HT1080 (cell line): ENCODE measurements at regions not wholly inside any gene's neighbourhood (a gene's known extent, or its start where the extent isn't known, plus 50 kb on each side); places are given as distances from the start of the nearest gene placed in this dataset.
A peak's percentile ranks its signal among the peaks of the same experiment; 100 is the strongest.
"Not testable (repeated sequence)": the region's sequence is repeated elsewhere in the genome, so short reads cannot be mapped to it uniquely, and the experiment has no call there.

Experiments
- DNase-seq: peaks from one replicate; pipeline ENCODE4 v3.0.0-alpha.2; 2015; ENCODE audit warnings: low read depth

- no peak for DNase-seq
Observed at GRCh38 chr4:151459375-151459774, 50.4 kb downstream of the FHIP1A start.

DNA sequence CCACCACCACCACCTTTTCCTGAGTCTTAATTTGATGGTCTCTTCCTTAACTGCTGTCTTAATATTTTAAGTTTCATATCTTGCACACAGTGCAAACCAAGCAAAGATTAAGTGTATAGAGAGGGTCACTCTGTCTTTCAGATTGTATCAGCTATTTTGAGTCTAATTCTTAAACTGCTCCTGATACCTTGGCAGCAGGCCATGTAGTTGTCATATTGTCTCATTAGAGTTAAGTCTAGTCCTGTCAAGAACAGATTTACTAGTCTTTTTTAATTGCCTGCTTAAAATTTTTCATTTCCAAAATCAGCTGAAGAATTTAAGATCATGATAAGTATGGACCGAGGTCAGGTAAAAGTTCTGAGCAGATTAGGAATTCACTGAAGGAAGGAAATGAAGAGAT lies 51.5 kb downstream of the FHIP1A start:
- DNase-seq = no peak

GRCh38 chr4:151462554-151462953 lies 53.6 kb downstream of the FHIP1A start:
- no peak for DNase-seq

GRCh38 chr4:151468715-151469696 lies 60.0 kb downstream of the FHIP1A start:
- DNase-seq = peak; percentile 62

- no peak for DNase-seq
Observed at GRCh38 chr4:151469970-151470369, 61.0 kb downstream of the FHIP1A start.

DNA sequence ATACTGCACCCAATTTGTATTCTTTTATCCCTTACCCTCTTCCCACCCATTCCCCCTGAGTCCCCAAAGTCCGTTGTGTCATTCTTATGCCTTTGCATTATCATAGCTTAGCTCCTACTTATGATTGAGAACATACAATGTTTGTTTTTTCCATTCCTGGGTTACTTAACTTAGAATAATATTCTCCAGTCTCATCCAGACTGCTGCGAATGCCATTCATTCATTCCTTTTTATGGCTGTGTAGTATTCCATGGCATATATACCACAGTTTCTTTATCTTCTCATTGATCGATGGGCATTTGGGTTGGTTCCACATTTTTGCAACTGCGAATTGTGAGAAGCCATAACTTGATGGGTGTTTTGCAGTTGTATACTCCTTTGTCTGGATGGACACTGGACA lies 62.8 kb downstream of the FHIP1A start:
- DNase-seq = no peak

- DNase-seq = no peak
Observed at GRCh38 chr4:151472297-151472696, 63.3 kb downstream of the FHIP1A start.

GRCh38 chr4:151472711-151473110 lies 63.7 kb downstream of the FHIP1A start:
- DNase-seq = no peak

DNA sequence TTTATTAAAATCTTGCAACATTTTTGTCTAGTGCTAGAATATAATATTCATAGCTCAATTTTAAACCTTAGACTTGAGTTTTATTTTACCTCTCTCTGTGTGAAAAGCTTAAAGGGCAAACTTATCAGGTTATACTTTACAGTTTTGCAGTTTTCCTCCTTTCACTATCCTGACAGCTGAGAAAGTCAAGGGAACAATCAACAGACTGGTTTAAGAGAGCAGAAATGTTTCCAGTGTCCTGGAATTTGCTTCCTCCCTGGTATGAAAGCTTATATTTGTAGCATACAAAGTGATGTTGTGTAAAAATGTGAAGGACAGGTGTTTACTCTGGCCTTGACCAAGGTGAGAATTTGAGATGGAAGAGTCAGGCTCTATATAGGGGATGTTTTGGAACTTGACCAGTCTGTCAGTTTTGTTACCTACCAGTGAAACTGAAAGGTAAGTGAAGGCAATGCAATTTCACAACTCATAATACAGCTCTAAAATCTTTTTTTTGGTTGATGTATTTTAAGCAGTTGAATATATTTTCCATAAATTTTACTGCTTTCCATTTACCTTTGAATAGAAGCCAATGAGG lies 64.6 kb downstream of the FHIP1A start:
- DNase-seq = no peak

DNA sequence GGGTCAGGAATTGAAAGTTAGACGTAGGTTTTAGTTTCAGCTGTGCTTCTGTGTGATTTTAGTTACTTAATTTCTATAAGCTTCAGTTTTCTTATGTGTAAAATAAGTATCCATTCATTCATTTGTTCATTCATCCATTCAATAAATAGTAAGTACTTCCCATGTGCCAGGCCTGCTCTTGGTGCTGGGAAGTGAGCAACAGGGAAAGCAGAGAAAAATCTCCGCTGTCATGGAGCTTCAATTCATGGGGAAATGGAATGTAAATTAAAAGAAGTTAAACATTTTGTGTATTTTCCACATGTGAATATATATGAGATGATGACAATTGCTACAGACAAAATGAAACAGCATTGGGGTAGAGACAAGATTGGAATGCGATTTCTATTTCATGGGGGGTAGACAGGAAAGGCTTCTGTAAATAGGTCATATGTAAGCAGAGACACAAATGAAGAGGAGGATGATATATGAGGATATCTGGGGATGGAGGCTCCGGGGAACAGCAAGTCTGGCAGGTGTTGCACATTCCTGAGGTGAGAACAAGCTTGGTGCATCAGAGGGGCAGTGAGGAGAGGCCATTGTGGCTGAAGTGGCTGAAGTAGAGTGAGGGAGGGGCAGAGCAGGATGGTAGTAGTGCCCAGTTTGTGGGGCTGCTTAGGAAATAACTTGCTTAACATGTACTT lies 66.2 kb downstream of the FHIP1A start:
- peak; percentile 18 for DNase-seq

GRCh38 chr4:151481813-151482212 lies 72.8 kb downstream of the FHIP1A start:
- no peak for DNase-seq

- DNase-seq = peak; percentile 88
Observed at GRCh38 chr4:151484396-151485102, 75.6 kb downstream of the FHIP1A start.

GRCh38 chr4:151485541-151486131 lies 76.7 kb downstream of the FHIP1A start:
- DNase-seq = peak; percentile 49

DNA sequence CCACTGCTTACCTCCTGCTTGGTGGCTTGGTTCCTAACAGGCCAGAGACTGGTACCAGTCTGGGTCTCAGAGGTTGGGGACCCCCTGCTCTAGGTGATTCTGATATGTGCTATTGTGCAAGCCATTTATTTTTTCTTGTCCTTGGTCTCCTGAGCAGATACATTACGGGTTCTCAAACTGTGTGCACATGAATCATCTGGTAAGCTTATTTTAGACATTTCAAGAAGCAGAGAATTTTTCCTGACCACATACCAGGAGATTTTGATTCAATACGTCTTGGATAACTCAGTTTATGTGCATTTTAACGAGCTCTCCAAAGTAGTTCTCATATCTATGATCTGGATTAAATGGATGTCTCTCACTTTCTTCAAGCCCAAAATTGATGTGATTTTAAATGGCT lies 77.2 kb downstream of the FHIP1A start:
- peak; percentile 25 for DNase-seq

GRCh38 chr4:151488968-151489367 lies 80.0 kb downstream of the FHIP1A start:
- DNase-seq = no peak

DNA sequence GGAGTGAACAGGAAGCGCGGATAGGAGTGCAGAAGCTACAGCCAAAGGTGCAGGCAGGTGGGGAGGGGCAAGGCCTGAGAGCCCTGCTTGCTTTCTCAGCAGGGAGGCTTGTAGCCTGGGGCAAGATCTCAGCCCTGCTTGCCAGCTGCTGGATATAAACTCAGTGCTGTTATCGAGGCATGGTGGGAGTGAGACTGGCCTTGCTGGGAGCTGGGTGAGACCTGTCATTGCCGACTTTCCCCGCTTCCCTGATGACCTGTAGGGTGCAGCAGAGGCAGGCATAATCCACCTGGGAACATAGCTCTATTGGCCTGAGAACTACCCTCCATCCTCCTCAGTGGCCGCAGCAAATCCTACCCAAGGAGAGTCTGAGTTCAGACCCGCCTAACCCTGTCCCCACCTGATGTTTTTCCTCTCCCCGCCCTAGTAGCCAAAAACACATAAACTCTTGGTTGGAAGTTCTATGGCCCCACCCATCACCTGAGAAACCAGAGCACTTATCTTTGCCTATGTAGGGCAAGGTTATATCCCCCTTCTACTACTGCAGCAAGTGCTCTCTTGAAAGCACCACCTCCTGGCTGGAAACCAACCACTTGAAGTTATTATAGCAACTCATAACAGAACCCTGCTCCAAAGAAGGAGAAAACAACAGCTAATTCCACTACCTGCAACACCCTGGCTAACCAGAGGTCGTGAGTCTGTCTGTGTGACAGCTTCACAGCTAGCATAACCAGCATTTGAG lies 80.7 kb downstream of the FHIP1A start:
- DNase-seq = no peak

DNA sequence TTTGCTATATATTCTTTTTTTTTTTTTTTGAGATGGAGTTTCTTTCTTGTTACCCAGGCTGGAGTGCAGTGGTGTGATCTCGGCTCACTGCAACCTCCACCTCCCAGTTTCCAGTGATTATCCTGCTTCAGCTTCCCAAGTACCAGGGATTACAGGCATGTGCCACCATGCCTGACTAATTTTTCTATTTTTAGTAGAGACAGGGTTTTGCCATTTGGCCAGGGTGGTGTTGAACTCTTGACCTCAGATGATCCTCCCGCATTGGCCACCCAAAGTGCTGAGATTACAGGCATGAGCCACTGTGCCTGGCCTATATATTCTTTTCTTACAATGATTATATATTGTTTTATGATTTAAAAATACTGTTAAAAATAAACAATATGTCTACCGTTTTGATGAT lies 86.6 kb downstream of the FHIP1A start:
- not testable (repeated sequence) for DNase-seq

GRCh38 chr4:151511548-151511947 lies 102.6 kb downstream of the FHIP1A start:
- not testable (repeated sequence) for DNase-seq

GRCh38 chr4:151517896-151518295 lies 108.9 kb downstream of the FHIP1A start:
- DNase-seq = no peak

DNA sequence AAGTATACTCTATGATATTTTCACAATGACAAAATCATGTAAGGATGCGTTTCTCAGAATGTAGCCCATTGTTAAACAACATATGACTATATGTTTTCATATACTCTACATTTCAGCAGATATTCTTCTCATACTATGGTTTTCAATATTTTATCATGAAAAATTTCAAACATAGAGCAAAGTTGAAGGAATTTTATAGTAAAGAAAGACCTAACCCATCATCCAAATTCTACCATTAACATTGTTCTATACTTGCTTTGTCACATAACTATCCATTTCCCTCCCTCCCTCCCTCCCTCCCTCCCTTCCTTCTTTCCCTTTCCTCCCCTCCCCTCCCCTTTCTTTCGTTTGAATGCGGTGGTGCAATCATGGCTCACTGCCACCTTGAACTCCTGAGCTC lies 109.4 kb downstream of the FHIP1A start:
- DNase-seq = no peak
